Skin of body (tissue), 1 donor: ENCODE measurements at regions not wholly inside any gene's neighbourhood (a gene's known extent, or its start where the extent isn't known, plus 50 kb on each side); places are given as distances from the start of the nearest gene placed in this dataset.

ENCODE experiments used
- DNase-seq: peaks from one replicate; lab custom pipeline; 2025; lab: John Stamatoyannopoulos, UW

- DNase-seq = peak; percentile 50
Observed at GRCh38 chr6:112979830-112980229, 632.7 kb downstream of the RFPL4B start.

GRCh38 chr6:112980676-112981075 lies 633.5 kb downstream of the RFPL4B start:
- DNase-seq = no peak

GRCh38 chr6:112983713-112984261 lies 636.7 kb downstream of the RFPL4B start:
- no peak for DNase-seq

GRCh38 chr6:112984899-112985298 lies 637.8 kb downstream of the RFPL4B start:
- no peak for DNase-seq

- no peak for DNase-seq
Observed at GRCh38 chr6:112986321-112986720, 639.2 kb downstream of the RFPL4B start.

GRCh38 chr6:112988748-112989147 lies 641.6 kb downstream of the RFPL4B start:
- DNase-seq = no peak

- no peak for DNase-seq
Observed at GRCh38 chr6:112990971-112991370, 643.8 kb downstream of the RFPL4B start.

GRCh38 chr6:112991912-112992311 lies 644.8 kb downstream of the RFPL4B start:
- no peak for DNase-seq

GRCh38 chr6:112997421-112998085 lies 650.4 kb downstream of the RFPL4B start:
- DNase-seq = peak; percentile 85

GRCh38 chr6:113004054-113004453 lies 656.9 kb downstream of the RFPL4B start:
- no peak for DNase-seq

- DNase-seq = peak; percentile 40
Observed at GRCh38 chr6:113004470-113005270, 657.5 kb downstream of the RFPL4B start.

GRCh38 chr6:113006494-113006893 lies 659.4 kb downstream of the RFPL4B start:
- no peak for DNase-seq

GRCh38 chr6:113009682-113010081 lies 662.6 kb downstream of the RFPL4B start:
- peak; percentile 62 for DNase-seq

- DNase-seq = peak; percentile 36
Observed at GRCh38 chr6:113010196-113010989, 663.3 kb downstream of the RFPL4B start.

GRCh38 chr6:113011389-113011788 lies 664.3 kb downstream of the RFPL4B start:
- DNase-seq = no peak

- DNase-seq = peak; percentile 75
Observed at GRCh38 chr6:113011801-113012200, 664.7 kb downstream of the RFPL4B start.

- peak; percentile 80 for DNase-seq
Observed at GRCh38 chr6:113015249-113015648, 668.1 kb downstream of the RFPL4B start.

GRCh38 chr6:113017353-113017752 lies 670.2 kb downstream of the RFPL4B start:
- peak; percentile 89 for DNase-seq

- peak; percentile 32 for DNase-seq
Observed at GRCh38 chr6:113018351-113019151, 671.4 kb downstream of the RFPL4B start.

- DNase-seq = no peak
Observed at GRCh38 chr6:113019176-113019575, 672.0 kb downstream of the RFPL4B start.

GRCh38 chr6:113027780-113028179 lies 680.6 kb downstream of the RFPL4B start:
- no peak for DNase-seq
